ENCODE measurements at regions not wholly inside any gene's neighbourhood (a gene's known extent, or its start where the extent isn't known, plus 50 kb on each side); places are given as distances from the start of the nearest gene placed in this dataset.

- Histone ChIP-seq H3K4ac (ENCODE audit: low read depth, low read length) (no peak overlapping the region), H3K27me3 (ENCODE audit: insufficient read depth, low read length) (no peaks in the 10 kb centered on the region), H3K56ac (ENCODE audit: insufficient read length, low read depth, low read length) (no peak overlapping the region), H2BK120ac (ENCODE audit: low read depth, low read length, poor library complexity, severe bottlenecking) (no peak overlapping the region), H4K8ac (replicated peaks; ENCODE audit: insufficient read length, low read depth, low read length) (no peak overlapping the region), H4K5ac (ENCODE audit: insufficient read length, low read depth, low read length) (no peak overlapping the region), H3K27ac (ENCODE audit: insufficient read length, low read depth, low read length) (no peak overlapping the region), H3K9ac (ENCODE audit: extremely low read depth, insufficient read length, low read length) (no peak overlapping the region), H3K18ac (ENCODE audit: insufficient read length, low read depth, low read length) (no peak overlapping the region), H2BK15ac (ENCODE audit: low read depth, low read length) (no peak overlapping the region), H3K9me3 (ENCODE audit: control insufficient read depth, low read depth, low read length) (no peaks in the 10 kb centered on the region), H2BK12ac (ENCODE audit: insufficient read length, low read depth, low read length) (no peak overlapping the region), H2AK5ac (ENCODE audit: insufficient read length, low read length) (no peak overlapping the region), H4K91ac (ENCODE audit: insufficient read length, low read depth, low read length) (no peak overlapping the region), H3K23me2 (ENCODE audit: insufficient read length, low read depth, low read length, poor library complexity, severe bottlenecking) (no peaks in the 10 kb centered on the region), H3K14ac (ENCODE audit: insufficient read depth, low read length) (no peak overlapping the region), H3K4me1 (ENCODE audit: insufficient read depth, low read length) (peaks cover 2% of the 10 kb centered on the region; the same call in 1 of the 2 replicates), H2AFZ (ENCODE audit: low read length) (no peak overlapping the region), H4K20me1 (ENCODE audit: control insufficient read depth, insufficient read depth, insufficient read length) (no peaks in the 10 kb centered on the region), H3K23ac (ENCODE audit: insufficient read length, low read depth, low read length) (no peak overlapping the region), H2BK5ac (ENCODE audit: insufficient read length, low read length) (no peak overlapping the region), H3K79me2 (ENCODE audit: insufficient read depth, low read length) (no peaks in the 10 kb centered on the region), H3T11ph (ENCODE audit: low read length) (no peak overlapping the region), H3K4me2 (ENCODE audit: insufficient read depth, insufficient read length, low read length) (no peak overlapping the region), H3K79me1 (ENCODE audit: insufficient read depth, low read depth, low read length, poor library complexity, severe bottlenecking) (no peaks in the 10 kb centered on the region), H2BK20ac (ENCODE audit: low read depth, low read length, poor library complexity, severe bottlenecking) (no peak overlapping the region)
- peaks cover 9 to 22% of the 10 kb centered on the region in 2 experiments for H3K4me1 Mint-ChIP-seq
- H3K27ac Mint-ChIP-seq = no peak overlapping the region; a peak in 1 of 7 replicates
- H3K27me3 Mint-ChIP-seq (ENCODE audit: low read depth) = no peaks in the 10 kb centered on the region
- no peak for DNase-seq
- H3K9me3 Mint-ChIP-seq = no peaks in the 10 kb centered on the region
- TF ChIP-seq, protein P1, sequence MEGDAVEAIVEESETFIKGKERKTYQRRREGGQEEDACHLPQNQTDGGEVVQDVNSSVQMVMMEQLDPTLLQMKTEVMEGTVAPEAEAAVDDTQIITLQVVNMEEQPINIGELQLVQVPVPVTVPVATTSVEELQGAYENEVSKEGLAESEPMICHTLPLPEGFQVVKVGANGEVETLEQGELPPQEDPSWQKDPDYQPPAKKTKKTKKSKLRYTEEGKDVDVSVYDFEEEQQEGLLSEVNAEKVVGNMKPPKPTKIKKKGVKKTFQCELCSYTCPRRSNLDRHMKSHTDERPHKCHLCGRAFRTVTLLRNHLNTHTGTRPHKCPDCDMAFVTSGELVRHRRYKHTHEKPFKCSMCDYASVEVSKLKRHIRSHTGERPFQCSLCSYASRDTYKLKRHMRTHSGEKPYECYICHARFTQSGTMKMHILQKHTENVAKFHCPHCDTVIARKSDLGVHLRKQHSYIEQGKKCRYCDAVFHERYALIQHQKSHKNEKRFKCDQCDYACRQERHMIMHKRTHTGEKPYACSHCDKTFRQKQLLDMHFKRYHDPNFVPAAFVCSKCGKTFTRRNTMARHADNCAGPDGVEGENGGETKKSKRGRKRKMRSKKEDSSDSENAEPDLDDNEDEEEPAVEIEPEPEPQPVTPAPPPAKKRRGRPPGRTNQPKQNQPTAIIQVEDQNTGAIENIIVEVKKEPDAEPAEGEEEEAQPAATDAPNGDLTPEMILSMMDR (conservative IDR thresholded peaks at IDR 0.05) = no peak
- no CpG with 5 or more reads among the region's 1 CpG for WGBS (ENCODE audit: extremely low coverage, insufficient read length, low lambda C conversion rate)
- H3K4me3 Mint-ChIP-seq = no peak overlapping the region
- H3K36me3 Mint-ChIP-seq (ENCODE audit: insufficient read depth in 1 of 3, low read depth in 3 of 3) = no peaks in the 10 kb centered on the region; a peak in 1 of 7 replicates
These were observed 646.0 kb upstream of the SLITRK6 start for GRCh38 chr13:86445206-86445605.

Measured in H9 (cell line).